Mucosa of rectum (tissue), 2 donors: ENCODE measurements at regions not wholly inside any gene's neighbourhood (a gene's known extent, or its start where the extent isn't known, plus 50 kb on each side); places are given as distances from the start of the nearest gene placed in this dataset.

Experiments
- H3K27ac ChIP-seq, 2 donors: one replicate each; pipeline ENCODE4 v1.7.0; 2013; ENCODE audit warnings: inconsistent platforms in 2 of 2, low read depth in 2 of 2, low read length in 2 of 2
- H3K27me3 ChIP-seq, 2 donors: one replicate each; pipeline ENCODE4 v1.7.0; 2013; ENCODE audit warnings: low read length in 2 of 2; ENCODE audit not compliant: control insufficient read depth in 2 of 2, insufficient read depth in 2 of 2
- H3K36me3 ChIP-seq, 2 donors: one replicate each; pipeline ENCODE4 v1.7.0; 2013; ENCODE audit warnings: low read length in 2 of 2; ENCODE audit not compliant: control insufficient read depth in 2 of 2, insufficient read depth in 2 of 2
- H3K4me1 ChIP-seq, 2 donors: one replicate each; pipeline ENCODE4 v1.7.0; 2013; ENCODE audit warnings: low read length in 2 of 2, mild to moderate bottlenecking in 1 of 2; ENCODE audit not compliant: control insufficient read depth in 2 of 2, insufficient read depth in 2 of 2
- H3K4me3 ChIP-seq, 2 donors: one replicate each; pipeline ENCODE4 v1.7.0; 2013; ENCODE audit warnings: low read length in 2 of 2
- H3K9ac ChIP-seq, 2 donors: one replicate each; pipeline ENCODE4 v1.7.0; 2013; ENCODE audit warnings: low read length in 2 of 2, low read depth in 1 of 2, mild to moderate bottlenecking in 1 of 2
- H3K9me3 ChIP-seq, 2 donors: one replicate each; pipeline ENCODE4 v1.7.0; 2013; ENCODE audit warnings: low read length in 2 of 2; ENCODE audit not compliant: control insufficient read depth in 2 of 2
- donor health status: healthy.
- donor health status: Normal muscosa, but diverticular disease.

GRCh38 chr10:58885146-58885545, 291.3 kb upstream of the PHYHIPL start:
- Histone ChIP-seq H3K36me3 (no peaks in the 10 kb centered on the region), H3K4me1 (no peaks in the 10 kb centered on the region), H3K4me3 (no peak overlapping the region), H3K9ac (no peak overlapping the region), H3K27me3 (no peaks in the 10 kb centered on the region), H3K27ac (no peak overlapping the region), H3K9me3 (peaks cover 0 to 3% of the 10 kb centered on the region in 2 donors)

- Histone ChIP-seq H3K27ac (no peak overlapping the region), H3K9me3 (peaks cover 0 to 3% of the 10 kb centered on the region in 2 donors)
Measured at GRCh38 chr10:58885686-58886345, 290.6 kb upstream of the PHYHIPL start.

GRCh38 chr10:58886406-58886805, 290.0 kb upstream of the PHYHIPL start:
- Histone ChIP-seq H3K4me1 (no peaks in the 10 kb centered on the region), H3K27me3 (no peaks in the 10 kb centered on the region), H3K4me3 (no peak overlapping the region), H3K27ac (no peak overlapping the region), H3K9me3 (peaks cover 0 to 3% of the 10 kb centered on the region in 2 donors), H3K36me3 (no peaks in the 10 kb centered on the region), H3K9ac (no peak overlapping the region)

More at GRCh38 chr10:58885686-58886345, 290.6 kb upstream of the PHYHIPL start:
- no peak overlapping the region for H3K9ac ChIP-seq
- no peaks in the 10 kb centered on the region for H3K27me3 ChIP-seq
- no peaks in the 10 kb centered on the region for H3K36me3 ChIP-seq
- no peaks in the 10 kb centered on the region for H3K4me1 ChIP-seq
- H3K4me3 ChIP-seq, result no peak overlapping the region

- Histone ChIP-seq H3K4me1 (no peaks in the 10 kb centered on the region), H3K4me3 (no peak overlapping the region), H3K36me3 (no peaks in the 10 kb centered on the region), H3K27ac (no peak overlapping the region), H3K9me3 (peaks cover 0 to 2% of the 10 kb centered on the region in 2 donors), H3K27me3 (no peaks in the 10 kb centered on the region), H3K9ac (no peak overlapping the region)
Measured at GRCh38 chr10:58887474-58887873, 289.0 kb upstream of the PHYHIPL start.

- H3K27ac ChIP-seq, result no peak overlapping the region
- H3K36me3 ChIP-seq, result no peaks in the 10 kb centered on the region
- no peak overlapping the region for H3K4me3 ChIP-seq
- H3K9ac ChIP-seq, result no peak overlapping the region
- H3K9me3 ChIP-seq, result no peaks in the 10 kb centered on the region
- no peaks in the 10 kb centered on the region for H3K4me1 ChIP-seq
- H3K27me3 ChIP-seq, result no peaks in the 10 kb centered on the region
Measured at GRCh38 chr10:58888957-58889356, 287.5 kb upstream of the PHYHIPL start.

GRCh38 chr10:58892031-58892531, 284.4 kb upstream of the PHYHIPL start:
- H3K9ac ChIP-seq, result no peak overlapping the region

GRCh38 chr10:58894929-58895328, 281.5 kb upstream of the PHYHIPL start:
- Histone ChIP-seq H3K9me3 (no peaks in the 10 kb centered on the region), H3K4me1 (peaks cover 0 to 5% of the 10 kb centered on the region in 2 donors), H3K4me3 (no peak overlapping the region), H3K9ac (no peak overlapping the region), H3K36me3 (no peaks in the 10 kb centered on the region), H3K27me3 (no peaks in the 10 kb centered on the region), H3K27ac (no peak overlapping the region)

More at GRCh38 chr10:58892031-58892531, 284.4 kb upstream of the PHYHIPL start:
- Histone ChIP-seq H3K36me3 (no peaks in the 10 kb centered on the region), H3K4me1 (peaks cover 0 to 5% of the 10 kb centered on the region in 2 donors), H3K9me3 (no peaks in the 10 kb centered on the region), H3K4me3 (no peak overlapping the region), H3K27ac (no peak overlapping the region), H3K27me3 (no peaks in the 10 kb centered on the region)

GRCh38 chr10:58896229-58896628, 280.2 kb upstream of the PHYHIPL start:
- H3K27me3 ChIP-seq, result no peaks in the 10 kb centered on the region
- no peak overlapping the region for H3K27ac ChIP-seq

GRCh38 chr10:58897236-58897635, 279.2 kb upstream of the PHYHIPL start:
- no peaks in the 10 kb centered on the region for H3K27me3 ChIP-seq
- H3K9ac ChIP-seq, result no peak overlapping the region
- no peak overlapping the region for H3K27ac ChIP-seq
- no peak overlapping the region for H3K4me3 ChIP-seq
- no peaks in the 10 kb centered on the region for H3K9me3 ChIP-seq
- peaks cover 0 to 5% of the 10 kb centered on the region in 2 donors for H3K4me1 ChIP-seq
- H3K36me3 ChIP-seq, result no peaks in the 10 kb centered on the region

More at GRCh38 chr10:58896229-58896628, 280.2 kb upstream of the PHYHIPL start:
- Histone ChIP-seq H3K36me3 (no peaks in the 10 kb centered on the region), H3K4me3 (no peak overlapping the region), H3K9me3 (no peaks in the 10 kb centered on the region), H3K4me1 (peaks cover 0 to 5% of the 10 kb centered on the region in 2 donors), H3K9ac (no peak overlapping the region)

GRCh38 chr10:58897708-58898107, 278.7 kb upstream of the PHYHIPL start:
- Histone ChIP-seq H3K27ac (no peak overlapping the region), H3K4me3 (no peak overlapping the region), H3K36me3 (no peaks in the 10 kb centered on the region), H3K4me1 (peaks cover 0 to 5% of the 10 kb centered on the region in 2 donors), H3K9ac (no peak overlapping the region), H3K9me3 (no peaks in the 10 kb centered on the region), H3K27me3 (no peaks in the 10 kb centered on the region)
